Liver (tissue), 8 donors: ENCODE measurements at regions not wholly inside any gene's neighbourhood (a gene's known extent, or its start where the extent isn't known, plus 50 kb on each side); places are given as distances from the start of the nearest gene placed in this dataset.

Source experiments
- DNase-seq: peaks from one replicate; pipeline ENCODE4 v3.0.0-alpha.2; 2017; ENCODE audit warnings: low spot score
- H3K27ac ChIP-seq, 2 donors: one replicate each; pipeline ENCODE4 v1.7.0; 2013; ENCODE audit warnings: inconsistent platforms in 2 of 2, low read length in 2 of 2, control low read depth in 1 of 2, low read depth in 1 of 2, mild to moderate bottlenecking in 1 of 2
- H3K27me3 ChIP-seq, 4 donors: one replicate each; pipeline versions ENCODE4 v1.6.1 to v1.7.0; 2013; ENCODE audit warnings: low read length in 3 of 4, inconsistent platforms in 1 of 4, mild to moderate bottlenecking in 1 of 4, moderate library complexity in 1 of 4; ENCODE audit not compliant: control insufficient read depth in 4 of 4, insufficient read depth in 4 of 4
- H3K36me3 ChIP-seq, 4 donors: one replicate each; pipeline versions ENCODE4 v1.6.1 to v1.7.0; 2013; ENCODE audit warnings: low read length in 3 of 4, mild to moderate bottlenecking in 3 of 4, low read depth in 1 of 4, moderate library complexity in 1 of 4; ENCODE audit not compliant: control insufficient read depth in 4 of 4, insufficient read depth in 3 of 4
- H3K4me1 ChIP-seq, 4 donors: one replicate each; pipeline versions ENCODE4 v1.6.1 to v1.7.0; 2013; ENCODE audit warnings: low read length in 3 of 4, mild to moderate bottlenecking in 3 of 4, moderate library complexity in 1 of 4; ENCODE audit not compliant: control insufficient read depth in 4 of 4, insufficient read depth in 4 of 4
- H3K4me3 ChIP-seq, 3 donors: one replicate each; pipeline versions ENCODE4 v1.6.1 to v1.7.0; 2013; ENCODE audit warnings: low read length in 3 of 3, control low read depth in 1 of 3, low read depth in 1 of 3, mild to moderate bottlenecking in 1 of 3
- H3K9ac ChIP-seq, 2 donors: one replicate each; pipeline ENCODE4 v1.7.0; 2013; ENCODE audit warnings: low read length in 2 of 2, mild to moderate bottlenecking in 2 of 2, moderate library complexity in 2 of 2, control low read depth in 1 of 2, low read depth in 1 of 2
- H3K9me3 ChIP-seq, 4 donors: one replicate each; pipeline versions ENCODE4 v1.6.1 to v1.7.0; 2013; ENCODE audit warnings: low read length in 3 of 4; ENCODE audit not compliant: control insufficient read depth in 4 of 4
- FOXA1 ChIP-seq: IDR thresholded peaks from 2 replicates; pipeline ENCODE4 v1.6.1; 2016; ENCODE audit warnings: antibody characterized with exemption
- FOXA2 ChIP-seq: IDR thresholded peaks from 2 replicates; pipeline ENCODE4 v1.6.1; 2016; ENCODE audit warnings: antibody characterized with exemption
- GABPA ChIP-seq, 2 donors: IDR thresholded peaks in 1 of 2; conservative IDR thresholded peaks in 1 of 2; 2 replicates each; pipeline ENCODE4 v1.6.1; 2016; ENCODE audit warnings: antibody characterized with exemption in 2 of 2, mild to moderate bottlenecking in 1 of 2, moderate library complexity in 1 of 2
- HNF4A ChIP-seq, 2 donors: conservative IDR thresholded peaks; 2 replicates each; pipeline ENCODE4 v1.6.1; 2016; ENCODE audit warnings: antibody characterized with exemption in 2 of 2, mild to moderate bottlenecking in 2 of 2
- HNF4G ChIP-seq: IDR thresholded peaks from 2 replicates; pipeline ENCODE4 v1.6.1; 2016; ENCODE audit warnings: antibody characterized with exemption
- JUND ChIP-seq, 2 donors: IDR thresholded peaks; 2 replicates each; pipeline ENCODE4 v1.6.1; 2016; ENCODE audit warnings: antibody characterized with exemption in 2 of 2
- NR2F2 ChIP-seq: IDR thresholded peaks from 2 replicates; pipeline ENCODE4 v1.6.1; 2016; ENCODE audit warnings: antibody characterized with exemption
- RAD21 ChIP-seq, 2 donors: IDR thresholded peaks; 2 replicates each; pipeline ENCODE4 v1.6.1; 2016; ENCODE audit warnings: antibody characterized with exemption in 2 of 2, mild to moderate bottlenecking in 2 of 2
- RXRA ChIP-seq, 2 donors: IDR thresholded peaks; 2 replicates each; pipeline ENCODE4 v1.6.1; 2017 to 2018; ENCODE audit warnings: antibody characterized with exemption in 2 of 2, mild to moderate bottlenecking in 1 of 2
- SP1 ChIP-seq: IDR thresholded peaks from 2 replicates; pipeline ENCODE4 v1.6.1; 2018; ENCODE audit warnings: antibody characterized with exemption, mild to moderate bottlenecking
- TAF1 ChIP-seq: conservative IDR thresholded peaks from 2 replicates; pipeline ENCODE4 v1.6.1; 2016; ENCODE audit warnings: antibody characterized with exemption, mild to moderate bottlenecking
- YY1 ChIP-seq: IDR thresholded peaks from 2 replicates; pipeline ENCODE4 v1.6.1; 2016; ENCODE audit warnings: antibody characterized with exemption, mild to moderate bottlenecking
- WGBS: extraction: QIAGEN DNeasy Blood & Tissue Kit; methylation state at CpG from one replicate; pipeline ENCODE4 v1.1.7; 2013; 5-methylcytosine and 5-hydroxymethylcytosine counted together
- TF ChIP-seq, protein P1 (sequence below): IDR thresholded peaks from 2 replicates; pipeline ENCODE4 v1.6.1; 2016; ENCODE audit warnings: antibody characterized with exemption
- TF ChIP-seq, protein P2 (sequence below): IDR thresholded peaks from 2 replicates; pipeline ENCODE4 v1.6.1; 2016; ENCODE audit warnings: antibody characterized with exemption, mild to moderate bottlenecking
- TF ChIP-seq, protein P3 (sequence below): fragments of 150-350 bp; IDR thresholded peaks from 2 replicates; pipeline ENCODE4 v1.5.1; 2017; ENCODE audit warnings: improper control_type of control experiment, low read depth, low read length; ENCODE audit not compliant: missing input control
- TF ChIP-seq, protein P4 (sequence below): IDR thresholded peaks from 2 replicates; pipeline ENCODE4 v1.6.1; 2016; ENCODE audit warnings: antibody characterized with exemption
- donor health status: healthy.
- donor health status: healthy.
- donor health status: healthy.
- donor health status: healthy.
- donor health status: healthy.

DNA sequence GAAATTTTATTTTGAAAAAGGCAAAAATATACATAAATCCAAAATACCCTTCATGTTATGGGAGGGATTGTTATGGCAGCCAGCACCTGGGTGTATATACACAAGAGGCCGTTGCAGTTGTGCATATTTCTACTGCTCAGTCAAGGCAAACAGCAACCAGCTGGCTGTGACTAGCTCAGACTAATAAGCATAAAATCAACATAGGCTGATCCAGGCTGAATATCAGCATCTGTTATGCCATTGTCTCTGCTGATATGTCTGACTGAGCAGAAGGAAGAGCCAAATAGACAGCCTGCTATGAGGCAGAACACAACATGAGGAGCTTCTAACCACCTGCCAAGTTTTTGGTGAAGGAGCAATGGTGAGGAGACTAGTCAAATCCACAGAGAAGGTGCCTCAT lies 457.5 kb upstream of the ALCAM start:
- Histone ChIP-seq H3K27ac (no peak overlapping the region), H3K4me3 (no peak overlapping the region), H3K9ac (no peak overlapping the region), H3K4me1 (no peaks in the 10 kb centered on the region), H3K9me3 (no peaks in the 10 kb centered on the region), H3K27me3 (no peaks in the 10 kb centered on the region), H3K36me3 (no peaks in the 10 kb centered on the region)
- WGBS, result 29% methylated on average over 1 of the region's 1 CpG
- DNase-seq, result no peak
- TF ChIP-seq, protein P1, sequence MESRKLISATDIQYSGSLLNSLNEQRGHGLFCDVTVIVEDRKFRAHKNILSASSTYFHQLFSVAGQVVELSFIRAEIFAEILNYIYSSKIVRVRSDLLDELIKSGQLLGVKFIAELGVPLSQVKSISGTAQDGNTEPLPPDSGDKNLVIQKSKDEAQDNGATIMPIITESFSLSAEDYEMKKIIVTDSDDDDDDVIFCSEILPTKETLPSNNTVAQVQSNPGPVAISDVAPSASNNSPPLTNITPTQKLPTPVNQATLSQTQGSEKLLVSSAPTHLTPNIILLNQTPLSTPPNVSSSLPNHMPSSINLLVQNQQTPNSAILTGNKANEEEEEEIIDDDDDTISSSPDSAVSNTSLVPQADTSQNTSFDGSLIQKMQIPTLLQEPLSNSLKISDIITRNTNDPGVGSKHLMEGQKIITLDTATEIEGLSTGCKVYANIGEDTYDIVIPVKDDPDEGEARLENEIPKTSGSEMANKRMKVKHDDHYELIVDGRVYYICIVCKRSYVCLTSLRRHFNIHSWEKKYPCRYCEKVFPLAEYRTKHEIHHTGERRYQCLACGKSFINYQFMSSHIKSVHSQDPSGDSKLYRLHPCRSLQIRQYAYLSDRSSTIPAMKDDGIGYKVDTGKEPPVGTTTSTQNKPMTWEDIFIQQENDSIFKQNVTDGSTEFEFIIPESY, result no peak
- TF ChIP-seq RAD21 (IDR thresholded peaks at IDR 0.05), result no peak
- TF ChIP-seq, protein P2, sequence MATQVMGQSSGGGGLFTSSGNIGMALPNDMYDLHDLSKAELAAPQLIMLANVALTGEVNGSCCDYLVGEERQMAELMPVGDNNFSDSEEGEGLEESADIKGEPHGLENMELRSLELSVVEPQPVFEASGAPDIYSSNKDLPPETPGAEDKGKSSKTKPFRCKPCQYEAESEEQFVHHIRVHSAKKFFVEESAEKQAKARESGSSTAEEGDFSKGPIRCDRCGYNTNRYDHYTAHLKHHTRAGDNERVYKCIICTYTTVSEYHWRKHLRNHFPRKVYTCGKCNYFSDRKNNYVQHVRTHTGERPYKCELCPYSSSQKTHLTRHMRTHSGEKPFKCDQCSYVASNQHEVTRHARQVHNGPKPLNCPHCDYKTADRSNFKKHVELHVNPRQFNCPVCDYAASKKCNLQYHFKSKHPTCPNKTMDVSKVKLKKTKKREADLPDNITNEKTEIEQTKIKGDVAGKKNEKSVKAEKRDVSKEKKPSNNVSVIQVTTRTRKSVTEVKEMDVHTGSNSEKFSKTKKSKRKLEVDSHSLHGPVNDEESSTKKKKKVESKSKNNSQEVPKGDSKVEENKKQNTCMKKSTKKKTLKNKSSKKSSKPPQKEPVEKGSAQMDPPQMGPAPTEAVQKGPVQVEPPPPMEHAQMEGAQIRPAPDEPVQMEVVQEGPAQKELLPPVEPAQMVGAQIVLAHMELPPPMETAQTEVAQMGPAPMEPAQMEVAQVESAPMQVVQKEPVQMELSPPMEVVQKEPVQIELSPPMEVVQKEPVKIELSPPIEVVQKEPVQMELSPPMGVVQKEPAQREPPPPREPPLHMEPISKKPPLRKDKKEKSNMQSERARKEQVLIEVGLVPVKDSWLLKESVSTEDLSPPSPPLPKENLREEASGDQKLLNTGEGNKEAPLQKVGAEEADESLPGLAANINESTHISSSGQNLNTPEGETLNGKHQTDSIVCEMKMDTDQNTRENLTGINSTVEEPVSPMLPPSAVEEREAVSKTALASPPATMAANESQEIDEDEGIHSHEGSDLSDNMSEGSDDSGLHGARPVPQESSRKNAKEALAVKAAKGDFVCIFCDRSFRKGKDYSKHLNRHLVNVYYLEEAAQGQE, result no peak
- TF ChIP-seq GABPA (IDR thresholded peaks at IDR 0.05 in 1 of 2, conservative IDR thresholded peaks at IDR 0.05 in 1 of 2), result no peak
- no peak for TF ChIP-seq SP1
- no peak for TF ChIP-seq TAF1
- TF ChIP-seq, protein P3, sequence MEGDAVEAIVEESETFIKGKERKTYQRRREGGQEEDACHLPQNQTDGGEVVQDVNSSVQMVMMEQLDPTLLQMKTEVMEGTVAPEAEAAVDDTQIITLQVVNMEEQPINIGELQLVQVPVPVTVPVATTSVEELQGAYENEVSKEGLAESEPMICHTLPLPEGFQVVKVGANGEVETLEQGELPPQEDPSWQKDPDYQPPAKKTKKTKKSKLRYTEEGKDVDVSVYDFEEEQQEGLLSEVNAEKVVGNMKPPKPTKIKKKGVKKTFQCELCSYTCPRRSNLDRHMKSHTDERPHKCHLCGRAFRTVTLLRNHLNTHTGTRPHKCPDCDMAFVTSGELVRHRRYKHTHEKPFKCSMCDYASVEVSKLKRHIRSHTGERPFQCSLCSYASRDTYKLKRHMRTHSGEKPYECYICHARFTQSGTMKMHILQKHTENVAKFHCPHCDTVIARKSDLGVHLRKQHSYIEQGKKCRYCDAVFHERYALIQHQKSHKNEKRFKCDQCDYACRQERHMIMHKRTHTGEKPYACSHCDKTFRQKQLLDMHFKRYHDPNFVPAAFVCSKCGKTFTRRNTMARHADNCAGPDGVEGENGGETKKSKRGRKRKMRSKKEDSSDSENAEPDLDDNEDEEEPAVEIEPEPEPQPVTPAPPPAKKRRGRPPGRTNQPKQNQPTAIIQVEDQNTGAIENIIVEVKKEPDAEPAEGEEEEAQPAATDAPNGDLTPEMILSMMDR, result no peak
- no peak for TF ChIP-seq HNF4G
- TF ChIP-seq FOXA1, result no peak
- no peak for TF ChIP-seq FOXA2
- no peak for TF ChIP-seq NR2F2
- TF ChIP-seq RXRA (IDR thresholded peaks at IDR 0.05), result no peak
- TF ChIP-seq, protein P4, sequence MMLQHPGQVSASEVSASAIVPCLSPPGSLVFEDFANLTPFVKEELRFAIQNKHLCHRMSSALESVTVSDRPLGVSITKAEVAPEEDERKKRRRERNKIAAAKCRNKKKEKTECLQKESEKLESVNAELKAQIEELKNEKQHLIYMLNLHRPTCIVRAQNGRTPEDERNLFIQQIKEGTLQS, result no peak
- TF ChIP-seq HNF4A (conservative IDR thresholded peaks at IDR 0.05), result no peak
- TF ChIP-seq JUND (IDR thresholded peaks at IDR 0.05), result no peak

DNA sequence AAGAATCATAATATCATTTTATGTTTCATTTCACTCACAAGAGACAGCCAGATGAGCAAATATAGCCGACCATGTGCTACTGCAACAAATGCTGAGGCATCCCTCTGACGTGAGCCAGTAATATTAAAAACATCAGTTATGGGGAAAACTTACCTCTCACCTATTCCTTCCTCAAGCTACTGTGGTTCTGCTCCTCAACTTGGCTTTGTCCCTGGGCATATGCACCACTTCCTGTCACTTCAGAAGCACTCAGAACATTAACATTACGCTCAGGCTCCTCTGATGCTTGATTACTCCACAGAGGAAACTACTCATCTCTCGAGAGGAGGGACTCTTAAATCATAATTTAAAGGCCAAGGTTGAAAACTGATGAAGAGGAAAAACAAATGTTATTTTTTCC lies 457.0 kb upstream of the ALCAM start:
- H3K4me3 ChIP-seq, result no peak overlapping the region
- WGBS, result 65% methylated on average over 4 of the region's 4 CpGs
- H3K27me3 ChIP-seq, result no peaks in the 10 kb centered on the region
- no peaks in the 10 kb centered on the region for H3K9me3 ChIP-seq
- no peak overlapping the region for H3K9ac ChIP-seq
- no peak for DNase-seq
- H3K4me1 ChIP-seq, result no peaks in the 10 kb centered on the region
- no peaks in the 10 kb centered on the region for H3K36me3 ChIP-seq
- no peak overlapping the region for H3K27ac ChIP-seq
- TF ChIP-seq RAD21 (IDR thresholded peaks at IDR 0.05) (no peak), HNF4A (conservative IDR thresholded peaks at IDR 0.05) (no peak), YY1 (no peak), RXRA (IDR thresholded peaks at IDR 0.05) (no peak), HNF4G (no peak), TAF1 (no peak)
